H1 (cell line): ENCODE measurements at regions not wholly inside any gene's neighbourhood (a gene's known extent, or its start where the extent isn't known, plus 50 kb on each side); places are given as distances from the start of the nearest gene placed in this dataset.

Experiments
- CTCF ChIA-PET: fragments of 300-600 bp; sonication (Branson Sonifier 250); formaldehyde crosslinking; loops from one replicate; lab custom pipeline; 2021; ENCODE audit not compliant: partially characterized antibody; lab: Charles Lee
- POLR2A ChIA-PET: fragments of 300-600 bp; sonication (Branson Sonifier 250); formaldehyde crosslinking; loops from one replicate; lab custom pipeline; 2021; ENCODE audit warnings: inconsistent platforms; ENCODE audit not compliant: partially characterized antibody; lab: Charles Lee
- DNase-seq, 2 experiments: peaks; one replicate each; pipeline versions ENCODE4 v3.0.0 to v3.0.0-alpha.2; 2010 to 2022; ENCODE audit warnings: low spot score in 2 of 2, low read depth in 1 of 2, mixed read lengths in 1 of 2
- FAIRE-seq: peaks from 2 replicates; lab custom pipeline; 2011; peaks lifted over from hg19 to GRCh38; lab: Jason Lieb, UNC
- H2AFZ ChIP-seq: 2 replicates; pipeline ENCODE4 v1.8.1; 2012; ENCODE audit warnings: low read length, inconsistent platforms
- H2AK5ac ChIP-seq: 2 replicates; pipeline ENCODE4 v1.6.1; 2013; ENCODE audit warnings: low read depth, low read length
- H2BK120ac ChIP-seq: replicated peaks from 2 replicates; pipeline ENCODE3; 2013; ENCODE audit warnings: low read depth, low read length, inconsistent platforms
- H2BK12ac ChIP-seq: 2 replicates; pipeline ENCODE4 v1.6.1; 2013; ENCODE audit warnings: low read depth, low read length
- H2BK15ac ChIP-seq: 2 replicates; pipeline ENCODE4 v1.6.1; 2013; ENCODE audit warnings: low read length
- H2BK20ac ChIP-seq: 2 replicates; pipeline ENCODE4 v1.6.1; 2013; ENCODE audit warnings: low read length
- H2BK5ac ChIP-seq: 2 replicates; pipeline ENCODE4 v1.6.1; 2013; ENCODE audit warnings: low read depth, low read length
- H3K14ac ChIP-seq: 2 replicates; pipeline ENCODE4 v1.6.1; 2013; ENCODE audit warnings: inconsistent platforms; ENCODE audit not compliant: insufficient read length
- H3K18ac ChIP-seq: 2 replicates; pipeline ENCODE4 v1.6.1; 2013; ENCODE audit warnings: low read length; ENCODE audit errors: extremely low read depth
- H3K23ac ChIP-seq: 2 replicates; pipeline ENCODE4 v1.6.1; 2013; ENCODE audit warnings: inconsistent platforms; ENCODE audit not compliant: insufficient read length
- H3K23me2 ChIP-seq: 2 replicates; pipeline ENCODE4 v1.6.1; 2013; ENCODE audit warnings: low read depth, low read length
- H3K27ac ChIP-seq: 2 replicates; pipeline ENCODE4 v1.6.1; 2011; ENCODE audit warnings: low read depth, low read length, inconsistent platforms
- H3K27me3 ChIP-seq, 4 experiments: replicated peaks in 1 of 4; 1 replicate in 1 of 4; 2 replicates in 3 of 4; pipeline versions ENCODE4 v1.6.1 to v1.8.1; 2011 to 2013; ENCODE audit warnings: low read length in 3 of 4, mild to moderate bottlenecking in 3 of 4, inconsistent platforms in 2 of 4, mixed read lengths in 2 of 4, moderate library complexity in 1 of 4; ENCODE audit not compliant: control insufficient read depth in 3 of 4, insufficient read depth in 3 of 4; ENCODE audit errors: extremely low read depth in 1 of 4
- H3K36me3 ChIP-seq, 4 experiments: 2 replicates each; pipeline versions ENCODE4 v1.6.1 to v1.8.1; 2011 to 2013; ENCODE audit warnings: mild to moderate bottlenecking in 4 of 4, low read length in 3 of 4, moderate library complexity in 2 of 4, control low read depth in 1 of 4, inconsistent platforms in 1 of 4; ENCODE audit not compliant: insufficient read depth in 4 of 4, control insufficient read depth in 2 of 4
- H3K4ac ChIP-seq: replicated peaks from 2 replicates; pipeline ENCODE3; 2013; ENCODE audit warnings: low read length, low read depth, mixed read lengths, inconsistent platforms; ENCODE audit not compliant: insufficient read length
- H3K4me1 ChIP-seq, 4 experiments: replicated peaks in 1 of 4; 1 replicate in 1 of 4; 2 replicates in 3 of 4; pipeline versions ENCODE4 v1.6.1 to v1.8.1; 2011 to 2013; ENCODE audit warnings: low read length in 3 of 4, inconsistent platforms in 2 of 4, mixed read lengths in 1 of 4; ENCODE audit not compliant: insufficient read depth in 4 of 4, control insufficient read depth in 3 of 4
- H3K4me2 ChIP-seq, 2 experiments: 2 replicates each; pipeline versions ENCODE4 v1.6.1 to v1.8.1; 2011 to 2013; ENCODE audit warnings: low read depth in 2 of 2, low read length in 2 of 2, control low read depth in 1 of 2, inconsistent platforms in 1 of 2, mild to moderate bottlenecking in 1 of 2; ENCODE audit not compliant: insufficient read depth in 1 of 2
- H3K4me3 ChIP-seq, 4 experiments: fragments of 200-600, 300-600 bp in 1 of 4; sonication (generic), shearing (Covaris generic), sonication (Bioruptor Twin) in 1 of 4; 2 replicates each; pipeline versions ENCODE4 v1.5.1 to v1.8.1; 2011 to 2016; ENCODE audit warnings: low read length in 4 of 4, low read depth in 3 of 4, control low read depth in 2 of 4, inconsistent platforms in 2 of 4, mild to moderate bottlenecking in 2 of 4, mixed read lengths in 1 of 4, moderate library complexity in 1 of 4; ENCODE audit not compliant: insufficient read depth in 2 of 4; ENCODE audit errors: extremely low read depth in 1 of 4
- H3K56ac ChIP-seq: replicated peaks from 2 replicates; pipeline ENCODE3; 2013; ENCODE audit warnings: low read depth, mild to moderate bottlenecking, mixed read lengths, low read length, inconsistent platforms; ENCODE audit not compliant: insufficient read length
- H3K79me1 ChIP-seq: 2 replicates; pipeline ENCODE4 v1.6.1; 2013; ENCODE audit warnings: low read depth, low read length, control low read depth
- H3K79me2 ChIP-seq, 2 experiments: 2 replicates each; pipeline versions ENCODE4 v1.6.1 to v1.8.1; 2012 to 2013; ENCODE audit warnings: low read length in 2 of 2, mild to moderate bottlenecking in 2 of 2, inconsistent platforms in 1 of 2; ENCODE audit not compliant: insufficient read depth in 2 of 2, control insufficient read depth in 1 of 2
- H3K9ac ChIP-seq, 4 experiments: replicated peaks in 1 of 4; 1 replicate in 1 of 4; 2 replicates in 3 of 4; pipeline versions ENCODE4 v1.6.1 to v1.8.1; 2011 to 2013; ENCODE audit warnings: low read depth in 3 of 4, low read length in 3 of 4, control low read depth in 2 of 4, mild to moderate bottlenecking in 2 of 4, moderate library complexity in 2 of 4, inconsistent platforms in 1 of 4; ENCODE audit errors: extremely low read depth in 1 of 4
- H3K9me3 ChIP-seq, 2 experiments: 2 replicates each; pipeline versions ENCODE4 v1.6.1 to v1.8.1; 2012 to 2013; ENCODE audit warnings: mild to moderate bottlenecking in 2 of 2, moderate library complexity in 2 of 2, control low read depth in 1 of 2, inconsistent platforms in 1 of 2, low read depth in 1 of 2, low read length in 1 of 2, mixed read lengths in 1 of 2; ENCODE audit not compliant: insufficient read depth in 2 of 2
- H4K20me1 ChIP-seq, 2 experiments: replicated peaks in 1 of 2; 2 replicates each; pipeline versions ENCODE3 to v1.8.1; 2011 to 2013; ENCODE audit warnings: inconsistent platforms in 2 of 2, low read length in 2 of 2, mild to moderate bottlenecking in 1 of 2; ENCODE audit not compliant: insufficient read depth in 2 of 2, control insufficient read depth in 1 of 2
- H4K5ac ChIP-seq: 2 replicates; pipeline ENCODE4 v1.6.1; 2013; ENCODE audit warnings: low read length, low read depth, mixed read lengths, inconsistent platforms; ENCODE audit not compliant: insufficient read length
- H4K8ac ChIP-seq: 2 replicates; pipeline ENCODE4 v1.8.0; 2013; ENCODE audit warnings: mild to moderate bottlenecking, moderate library complexity, low read length, inconsistent platforms; ENCODE audit not compliant: insufficient read depth; ENCODE audit errors: extremely low read depth
- H4K91ac ChIP-seq: replicated peaks from 2 replicates; pipeline ENCODE3; 2013; ENCODE audit warnings: low read length, mixed read lengths, inconsistent platforms; ENCODE audit not compliant: insufficient read length
- SIX5 ChIP-seq: IDR thresholded peaks from 2 replicates; pipeline ENCODE4 v1.6.1; 2011; ENCODE audit warnings: mild to moderate bottlenecking, low read depth, low read length
- TF ChIP-seq, protein P1 (sequence below): fragments of 300-600 bp; sonication (generic); IDR thresholded peaks from 2 replicates; pipeline ENCODE4 v1.7.1; 2012; ENCODE audit warnings: low read length, moderate library complexity, mild to moderate bottlenecking, inconsistent platforms; ENCODE audit not compliant: insufficient replicate concordance

GRCh38 chr1:83798965-83799364, 200.0 kb downstream of the TTLL7 start:
- Histone ChIP-seq H2BK20ac (no peak overlapping the region), H3K18ac (no peak overlapping the region), H2AK5ac (no peak overlapping the region), H2BK15ac (no peak overlapping the region), H4K91ac (no peak overlapping the region), H4K5ac (no peak overlapping the region), H4K8ac (no peak overlapping the region), H2BK5ac (no peak overlapping the region), H3K9ac (no peak overlapping the region), H3K23me2 (no peaks in the 10 kb centered on the region), H3K4me1 (peaks cover 0 to 11% (median 3%) of the 10 kb centered on the region in 4 experiments; a peak in 2 of 7 replicates), H2BK12ac (no peak overlapping the region), H3K9me3 (no peaks in the 10 kb centered on the region), H3K4me2 (no peak overlapping the region), H3K14ac (no peak overlapping the region), H3K36me3 (no peaks in the 10 kb centered on the region), H3K4ac (no peak overlapping the region), H3K79me1 (no peaks in the 10 kb centered on the region), H4K20me1 (no peaks in the 10 kb centered on the region), H2BK120ac (no peak overlapping the region), H3K23ac (no peak overlapping the region), H3K79me2 (no peaks in the 10 kb centered on the region), H3K4me3 (no peak overlapping the region), H2AFZ (no peak overlapping the region), H3K27ac (no peak overlapping the region), H3K27me3 (no peaks in the 10 kb centered on the region), H3K56ac (no peak overlapping the region)
- no peak for FAIRE-seq
- ChIA-PET POLR2A (no interaction called here), CTCF (no interaction called here)
- no peak for DNase-seq
- TF ChIP-seq SIX5 = no peak
- TF ChIP-seq, protein P1, sequence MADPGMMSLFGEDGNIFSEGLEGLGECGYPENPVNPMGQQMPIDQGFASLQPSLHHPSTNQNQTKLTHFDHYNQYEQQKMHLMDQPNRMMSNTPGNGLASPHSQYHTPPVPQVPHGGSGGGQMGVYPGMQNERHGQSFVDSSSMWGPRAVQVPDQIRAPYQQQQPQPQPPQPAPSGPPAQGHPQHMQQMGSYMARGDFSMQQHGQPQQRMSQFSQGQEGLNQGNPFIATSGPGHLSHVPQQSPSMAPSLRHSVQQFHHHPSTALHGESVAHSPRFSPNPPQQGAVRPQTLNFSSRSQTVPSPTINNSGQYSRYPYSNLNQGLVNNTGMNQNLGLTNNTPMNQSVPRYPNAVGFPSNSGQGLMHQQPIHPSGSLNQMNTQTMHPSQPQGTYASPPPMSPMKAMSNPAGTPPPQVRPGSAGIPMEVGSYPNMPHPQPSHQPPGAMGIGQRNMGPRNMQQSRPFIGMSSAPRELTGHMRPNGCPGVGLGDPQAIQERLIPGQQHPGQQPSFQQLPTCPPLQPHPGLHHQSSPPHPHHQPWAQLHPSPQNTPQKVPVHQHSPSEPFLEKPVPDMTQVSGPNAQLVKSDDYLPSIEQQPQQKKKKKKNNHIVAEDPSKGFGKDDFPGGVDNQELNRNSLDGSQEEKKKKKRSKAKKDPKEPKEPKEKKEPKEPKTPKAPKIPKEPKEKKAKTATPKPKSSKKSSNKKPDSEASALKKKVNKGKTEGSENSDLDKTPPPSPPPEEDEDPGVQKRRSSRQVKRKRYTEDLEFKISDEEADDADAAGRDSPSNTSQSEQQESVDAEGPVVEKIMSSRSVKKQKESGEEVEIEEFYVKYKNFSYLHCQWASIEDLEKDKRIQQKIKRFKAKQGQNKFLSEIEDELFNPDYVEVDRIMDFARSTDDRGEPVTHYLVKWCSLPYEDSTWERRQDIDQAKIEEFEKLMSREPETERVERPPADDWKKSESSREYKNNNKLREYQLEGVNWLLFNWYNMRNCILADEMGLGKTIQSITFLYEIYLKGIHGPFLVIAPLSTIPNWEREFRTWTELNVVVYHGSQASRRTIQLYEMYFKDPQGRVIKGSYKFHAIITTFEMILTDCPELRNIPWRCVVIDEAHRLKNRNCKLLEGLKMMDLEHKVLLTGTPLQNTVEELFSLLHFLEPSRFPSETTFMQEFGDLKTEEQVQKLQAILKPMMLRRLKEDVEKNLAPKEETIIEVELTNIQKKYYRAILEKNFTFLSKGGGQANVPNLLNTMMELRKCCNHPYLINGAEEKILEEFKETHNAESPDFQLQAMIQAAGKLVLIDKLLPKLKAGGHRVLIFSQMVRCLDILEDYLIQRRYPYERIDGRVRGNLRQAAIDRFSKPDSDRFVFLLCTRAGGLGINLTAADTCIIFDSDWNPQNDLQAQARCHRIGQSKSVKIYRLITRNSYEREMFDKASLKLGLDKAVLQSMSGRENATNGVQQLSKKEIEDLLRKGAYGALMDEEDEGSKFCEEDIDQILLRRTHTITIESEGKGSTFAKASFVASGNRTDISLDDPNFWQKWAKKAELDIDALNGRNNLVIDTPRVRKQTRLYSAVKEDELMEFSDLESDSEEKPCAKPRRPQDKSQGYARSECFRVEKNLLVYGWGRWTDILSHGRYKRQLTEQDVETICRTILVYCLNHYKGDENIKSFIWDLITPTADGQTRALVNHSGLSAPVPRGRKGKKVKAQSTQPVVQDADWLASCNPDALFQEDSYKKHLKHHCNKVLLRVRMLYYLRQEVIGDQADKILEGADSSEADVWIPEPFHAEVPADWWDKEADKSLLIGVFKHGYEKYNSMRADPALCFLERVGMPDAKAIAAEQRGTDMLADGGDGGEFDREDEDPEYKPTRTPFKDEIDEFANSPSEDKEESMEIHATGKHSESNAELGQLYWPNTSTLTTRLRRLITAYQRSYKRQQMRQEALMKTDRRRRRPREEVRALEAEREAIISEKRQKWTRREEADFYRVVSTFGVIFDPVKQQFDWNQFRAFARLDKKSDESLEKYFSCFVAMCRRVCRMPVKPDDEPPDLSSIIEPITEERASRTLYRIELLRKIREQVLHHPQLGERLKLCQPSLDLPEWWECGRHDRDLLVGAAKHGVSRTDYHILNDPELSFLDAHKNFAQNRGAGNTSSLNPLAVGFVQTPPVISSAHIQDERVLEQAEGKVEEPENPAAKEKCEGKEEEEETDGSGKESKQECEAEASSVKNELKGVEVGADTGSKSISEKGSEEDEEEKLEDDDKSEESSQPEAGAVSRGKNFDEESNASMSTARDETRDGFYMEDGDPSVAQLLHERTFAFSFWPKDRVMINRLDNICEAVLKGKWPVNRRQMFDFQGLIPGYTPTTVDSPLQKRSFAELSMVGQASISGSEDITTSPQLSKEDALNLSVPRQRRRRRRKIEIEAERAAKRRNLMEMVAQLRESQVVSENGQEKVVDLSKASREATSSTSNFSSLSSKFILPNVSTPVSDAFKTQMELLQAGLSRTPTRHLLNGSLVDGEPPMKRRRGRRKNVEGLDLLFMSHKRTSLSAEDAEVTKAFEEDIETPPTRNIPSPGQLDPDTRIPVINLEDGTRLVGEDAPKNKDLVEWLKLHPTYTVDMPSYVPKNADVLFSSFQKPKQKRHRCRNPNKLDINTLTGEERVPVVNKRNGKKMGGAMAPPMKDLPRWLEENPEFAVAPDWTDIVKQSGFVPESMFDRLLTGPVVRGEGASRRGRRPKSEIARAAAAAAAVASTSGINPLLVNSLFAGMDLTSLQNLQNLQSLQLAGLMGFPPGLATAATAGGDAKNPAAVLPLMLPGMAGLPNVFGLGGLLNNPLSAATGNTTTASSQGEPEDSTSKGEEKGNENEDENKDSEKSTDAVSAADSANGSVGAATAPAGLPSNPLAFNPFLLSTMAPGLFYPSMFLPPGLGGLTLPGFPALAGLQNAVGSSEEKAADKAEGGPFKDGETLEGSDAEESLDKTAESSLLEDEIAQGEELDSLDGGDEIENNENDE = no peak
